Left lung (tissue), 4 donors: ENCODE measurements at regions not wholly inside any gene's neighbourhood (a gene's known extent, or its start where the extent isn't known, plus 50 kb on each side); places are given as distances from the start of the nearest gene placed in this dataset.

Experiments
- ATAC-seq: fragments of 200-7000 bp; cut with Tn5 transposase; one replicate; pipeline ENCODE4 v1.9.1; 2020; ENCODE audit warnings: moderate library complexity
- DNase-seq, 4 donors: peaks; one replicate each; pipeline ENCODE4 v3.0.0-alpha.2; 2013 to 2020
- H3K27ac ChIP-seq, 2 donors: fragments of 200-600 bp; sonication (generic) in 1 of 2; one replicate each; pipeline versions ENCODE4 v1.5.0 to v1.8.0; 2020 to 2021
- H3K27me3 ChIP-seq, 2 donors: fragments of 200-600 bp; sonication (generic) in 1 of 2; one replicate each; pipeline versions ENCODE4 v1.5.0 to v1.8.0; 2020 to 2021
- H3K36me3 ChIP-seq, 2 donors: fragments of 200-600 bp; sonication (generic) in 1 of 2; one replicate each; pipeline versions ENCODE4 v1.5.0 to v1.8.0; 2020 to 2021
- H3K4me1 ChIP-seq, 2 donors: fragments of 200-600 bp; one replicate each; pipeline ENCODE4 v1.8.0; 2021
- H3K4me3 ChIP-seq, 2 donors: fragments of 200-600 bp; sonication (generic) in 1 of 2; one replicate each; pipeline versions ENCODE4 v1.5.0 to v1.8.0; 2020 to 2021; ENCODE audit warnings: mild to moderate bottlenecking in 1 of 2
- H3K9me3 ChIP-seq, 2 donors: fragments of 200-600 bp; sonication (generic) in 1 of 2; one replicate each; pipeline versions ENCODE4 v1.5.0 to v1.8.0; 2020 to 2021
- CTCF ChIP-seq, 2 donors: fragments of 200-600 bp; sonication (generic) in 1 of 2; IDR thresholded peaks; one replicate each; pipeline versions ENCODE4 v1.5.0 to v1.8.0; 2021; ENCODE audit warnings: antibody characterized with exemption in 2 of 2
- intact Hi-C, 2 donors: fragments of 100-400 bp; cut with DNase I; formaldehyde crosslinking; loops; one replicate each; pipeline versions ENCODE4 v1.11.2 to v1.14.2; 2022
- donor health status: DM: no; HTN: yes; CAD: no.
- donor health status: DM: no; HTN: no; CAD: no.

DNA sequence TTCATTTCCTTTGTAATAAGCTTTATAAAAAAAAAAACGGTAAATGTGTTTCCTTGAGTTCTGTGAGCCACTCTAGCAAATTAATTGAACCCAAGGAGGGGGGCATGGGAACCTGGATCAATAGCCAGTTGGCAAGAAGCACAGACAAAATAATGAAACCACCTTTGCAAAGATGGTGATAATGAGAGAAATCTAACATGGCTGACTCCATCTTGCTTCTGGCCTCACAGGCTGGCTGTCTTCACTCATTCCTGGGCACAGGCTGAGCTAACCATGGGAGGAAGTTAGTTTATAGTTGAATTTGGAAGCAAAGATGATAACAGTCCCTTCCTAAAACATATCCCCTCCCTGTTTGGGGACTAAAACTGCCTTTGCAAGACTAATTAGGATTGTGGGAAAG is 95.1 kb downstream of the B3GNT2 start:
- H3K36me3 ChIP-seq, result no peaks in the 10 kb centered on the region
- H3K27ac ChIP-seq, result no peak overlapping the region
- no peaks in the 10 kb centered on the region for H3K27me3 ChIP-seq
- no peak for ATAC-seq
- no peak for DNase-seq
- no peak for TF ChIP-seq CTCF (IDR thresholded peaks at IDR 0.05)
- H3K4me3 ChIP-seq, result no peak overlapping the region
- intact Hi-C loops, result no loop called here
- no peaks in the 10 kb centered on the region for H3K9me3 ChIP-seq
- H3K4me1 ChIP-seq, result peaks cover 12 to 43% of the 10 kb centered on the region in 2 donors

DNA sequence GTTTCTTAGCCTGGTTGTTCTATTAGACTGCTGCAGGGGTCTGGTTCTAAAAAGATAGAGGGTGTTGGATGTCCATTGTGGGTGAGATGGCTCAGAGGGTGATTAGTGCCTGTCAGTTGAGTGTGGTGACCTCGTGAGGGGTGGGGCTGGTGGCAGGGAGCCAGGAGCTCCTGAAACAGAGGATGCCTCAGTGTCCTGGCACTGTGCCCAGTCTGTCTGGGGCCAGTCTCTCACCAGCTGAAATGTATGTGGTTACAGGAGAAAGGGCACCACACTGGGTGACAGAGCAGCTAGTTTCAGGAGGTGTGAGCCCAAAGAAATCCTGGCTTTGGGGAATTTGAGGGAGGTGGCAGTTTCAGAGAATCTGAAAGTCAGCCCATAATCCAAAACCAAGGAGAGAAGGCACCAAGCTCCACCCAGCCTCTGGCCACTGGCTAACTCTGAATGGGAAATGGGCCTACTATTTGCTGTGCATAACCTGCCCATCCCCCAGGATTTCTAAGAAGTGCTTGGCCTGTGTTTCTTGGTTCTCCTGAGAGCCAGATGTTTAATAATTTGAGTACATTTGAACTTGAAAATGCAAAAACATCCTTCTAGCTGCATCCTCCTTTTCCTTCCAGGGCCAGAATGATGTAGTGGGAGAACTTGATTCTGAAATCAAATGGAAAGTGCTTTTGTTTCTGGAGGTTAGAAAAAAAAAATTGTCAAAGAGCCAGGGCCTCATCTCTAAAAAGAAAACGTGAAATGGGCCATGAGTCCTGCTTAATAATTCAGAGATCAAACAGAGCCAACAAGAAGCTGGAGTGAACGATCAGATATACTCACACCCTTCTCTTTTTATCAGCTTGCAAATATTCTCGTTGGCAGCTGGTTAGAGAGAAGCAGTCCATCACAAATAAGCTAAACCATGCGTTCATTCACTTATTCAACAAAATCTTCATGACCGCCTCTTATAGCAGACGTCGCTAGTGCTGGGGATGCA is 92.3 kb downstream of the B3GNT2 start:
- DNase-seq (peak in 1 of 4 donors; percentile 81), ATAC-seq (peak; percentile 25)
- Histone ChIP-seq H3K9me3 (peaks cover 0 to 12% of the 10 kb centered on the region in 2 donors), H3K36me3 (no peaks in the 10 kb centered on the region), H3K27me3 (no peaks in the 10 kb centered on the region), H3K27ac (no peak overlapping the region), H3K4me3 (no peak overlapping the region), H3K4me1 (peaks cover 9 to 32% of the 10 kb centered on the region in 2 donors)
- intact Hi-C loops, result no loop called here
- TF ChIP-seq CTCF (IDR thresholded peaks at IDR 0.05), result no peak

GRCh38 chr2:62287282-62287681 is 91.4 kb downstream of the B3GNT2 start:
- H3K27ac ChIP-seq, result no peak overlapping the region
- DNase-seq, result no peak
- peaks cover 9 to 23% of the 10 kb centered on the region in 2 donors for H3K4me1 ChIP-seq
- H3K9me3 ChIP-seq, result peaks cover 0 to 12% of the 10 kb centered on the region in 2 donors
- H3K36me3 ChIP-seq, result no peaks in the 10 kb centered on the region
- TF ChIP-seq CTCF (IDR thresholded peaks at IDR 0.05), result no peak
- no peak for ATAC-seq
- intact Hi-C loops, result no loop called here
- no peaks in the 10 kb centered on the region for H3K27me3 ChIP-seq
- H3K4me3 ChIP-seq, result no peak overlapping the region

GRCh38 chr2:62286089-62286785 is 90.3 kb downstream of the B3GNT2 start:
- H3K27me3 ChIP-seq, result no peaks in the 10 kb centered on the region

More at GRCh38 chr2:62286089-62286785, 90.3 kb downstream of the B3GNT2 start:
- TF ChIP-seq CTCF (IDR thresholded peaks at IDR 0.05), result no peak
- intact Hi-C loops, result no loop called here
- ATAC-seq (no peak), DNase-seq (no peak)
- no peaks in the 10 kb centered on the region for H3K36me3 ChIP-seq
- peaks cover 0 to 12% of the 10 kb centered on the region in 2 donors for H3K9me3 ChIP-seq
- H3K4me3 ChIP-seq, result no peak overlapping the region
- peaks cover 7 to 15% of the 10 kb centered on the region in 2 donors for H3K4me1 ChIP-seq
- no peak overlapping the region for H3K27ac ChIP-seq
